ENCODE measurements at regions not wholly inside any gene's neighbourhood (a gene's known extent, or its start where the extent isn't known, plus 50 kb on each side); places are given as distances from the start of the nearest gene placed in this dataset.
"Not testable (repeated sequence)": the region's sequence is repeated elsewhere in the genome, so short reads cannot be mapped to it uniquely, and the experiment has no call there.

GRCh38 chr3:48101301-48101650 is 85.1 kb upstream of the MAP4 start:
- DNase-seq (ENCODE audit: extremely low read depth, low read depth, low spot score): not testable (repeated sequence)

- no peak for DNase-seq (ENCODE audit: extremely low read depth, low read depth, low spot score)
These were observed 76.1 kb upstream of the MAP4 start for GRCh38 chr3:48092270-48092669.

GRCh38 chr3:48090166-48090939 is 74.1 kb upstream of the MAP4 start:
- DNase-seq (ENCODE audit: extremely low read depth, low read depth, low spot score): no peak

DNA sequence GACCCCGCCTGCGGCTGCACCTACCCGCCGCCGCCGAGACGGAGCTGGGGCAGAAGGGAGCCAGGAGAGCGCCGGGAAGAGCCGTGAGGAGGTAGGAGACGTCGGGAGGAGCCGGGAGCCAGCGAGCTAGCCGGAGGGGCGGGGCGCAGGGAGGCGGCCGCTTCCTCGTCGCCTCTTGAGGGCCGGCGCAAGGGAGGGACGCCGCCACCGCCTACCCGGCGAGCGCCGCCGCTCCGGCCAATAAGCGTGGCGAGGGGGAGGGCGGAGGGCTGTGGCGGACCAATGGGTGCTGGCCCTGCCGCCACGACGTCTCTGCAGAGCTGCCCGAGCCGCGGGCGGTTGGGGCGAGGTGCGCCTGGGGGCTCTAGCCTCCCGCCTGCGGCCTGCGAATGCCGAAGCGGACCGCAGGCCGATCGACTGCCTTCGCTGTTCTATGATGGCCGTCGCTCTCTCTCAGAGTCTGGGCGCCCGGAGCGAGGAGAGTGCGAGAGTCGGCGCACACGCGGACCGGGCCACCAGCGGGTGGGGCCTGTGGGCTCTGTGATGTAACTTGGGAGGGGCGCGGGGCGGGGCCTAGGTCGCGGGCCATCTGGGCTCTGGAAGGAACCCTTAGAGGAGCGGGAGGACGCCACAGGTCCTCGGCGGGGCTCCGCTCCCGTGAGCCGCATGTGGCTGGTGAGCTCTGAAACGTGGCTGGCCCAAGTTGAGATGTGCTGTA is 72.7 kb upstream of the MAP4 start:
- DNase-seq (ENCODE audit: extremely low read depth, low read depth, low spot score): peak; percentile 41

DNA sequence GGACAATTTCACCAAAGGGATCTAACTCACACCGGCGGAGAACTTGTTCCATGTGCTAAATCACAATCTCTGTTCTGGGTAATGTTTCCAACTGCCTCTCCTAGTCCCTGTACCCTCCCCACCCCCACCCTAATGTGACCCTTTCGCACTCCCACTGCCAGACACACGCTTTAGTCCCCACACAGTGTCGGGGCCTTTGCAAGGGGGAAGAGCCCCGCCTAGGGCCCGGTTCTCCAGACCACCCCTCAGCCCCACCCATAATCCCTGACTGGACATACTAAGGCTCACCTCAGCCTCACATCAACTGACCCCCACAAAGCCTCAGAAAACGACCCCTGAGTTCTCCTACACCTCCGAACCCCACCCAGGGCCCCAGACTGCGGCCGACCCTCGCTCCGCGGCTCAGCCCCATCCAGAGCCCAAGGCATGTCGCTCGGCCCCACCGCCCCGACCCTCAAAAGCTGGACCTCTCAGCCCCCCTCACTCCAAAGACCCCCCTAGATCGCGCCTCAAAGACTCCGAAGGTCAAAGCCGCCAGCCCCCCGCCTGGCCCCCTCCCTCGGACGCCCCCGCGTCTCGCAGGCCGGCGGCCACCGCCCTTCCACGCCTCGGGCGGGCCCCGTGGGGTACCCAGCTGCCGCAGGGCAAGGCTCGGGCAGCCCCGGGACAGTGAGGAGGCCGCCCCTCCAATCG is 72.0 kb upstream of the MAP4 start:
- DNase-seq (ENCODE audit: extremely low read depth, low read depth, low spot score): no peak

- DNase-seq (ENCODE audit: extremely low read depth, low read depth, low spot score): no peak
These were observed 70.5 kb upstream of the MAP4 start for GRCh38 chr3:48086705-48087104.

GRCh38 chr3:48084929-48085328 is 68.7 kb upstream of the MAP4 start:
- DNase-seq (ENCODE audit: extremely low read depth, low read depth, low spot score): no peak

GRCh38 chr3:48084170-48084569 is 68.0 kb upstream of the MAP4 start:
- no peak for DNase-seq (ENCODE audit: extremely low read depth, low read depth, low spot score)

DNA sequence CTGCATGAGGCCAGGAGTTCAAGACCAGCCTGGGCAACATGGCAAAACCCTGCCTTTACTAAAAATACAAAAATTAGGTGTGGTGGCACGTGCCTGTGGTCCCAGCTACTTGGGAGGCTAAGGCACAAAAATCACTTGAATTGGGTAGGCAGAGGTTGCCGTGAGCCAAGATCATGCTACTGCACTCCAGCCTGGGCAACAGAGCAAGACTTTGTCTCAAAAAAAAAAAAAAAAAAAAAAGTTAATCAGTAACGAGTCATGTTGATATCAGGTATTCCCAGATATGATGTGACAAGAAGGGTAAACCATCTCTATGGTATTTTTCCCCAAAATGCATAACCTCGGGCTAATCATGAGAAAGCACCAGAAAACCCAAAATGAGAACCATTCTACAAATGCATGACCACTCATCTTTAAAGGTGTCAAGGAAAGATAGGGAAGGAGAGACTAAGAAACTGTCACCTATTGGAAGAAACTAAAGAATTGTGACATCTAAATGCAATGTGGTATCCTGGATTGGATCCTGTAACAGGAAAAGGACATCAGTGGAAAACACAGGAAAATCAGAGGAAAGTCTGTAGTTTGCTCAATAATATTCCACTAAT is 66.5 kb upstream of the MAP4 start:
- no peak for DNase-seq (ENCODE audit: extremely low read depth, low read depth, low spot score)

GRCh38 chr3:48077815-48078214 is 61.6 kb upstream of the MAP4 start:
- no peak for DNase-seq (ENCODE audit: extremely low read depth, low read depth, low spot score)

- DNase-seq (ENCODE audit: extremely low read depth, low read depth, low spot score): no peak
These were observed 53.8 kb upstream of the MAP4 start for GRCh38 chr3:48070030-48070429.

GRCh38 chr3:48069339-48069738 is 53.1 kb upstream of the MAP4 start:
- DNase-seq (ENCODE audit: extremely low read depth, low read depth, low spot score): no peak

DNA sequence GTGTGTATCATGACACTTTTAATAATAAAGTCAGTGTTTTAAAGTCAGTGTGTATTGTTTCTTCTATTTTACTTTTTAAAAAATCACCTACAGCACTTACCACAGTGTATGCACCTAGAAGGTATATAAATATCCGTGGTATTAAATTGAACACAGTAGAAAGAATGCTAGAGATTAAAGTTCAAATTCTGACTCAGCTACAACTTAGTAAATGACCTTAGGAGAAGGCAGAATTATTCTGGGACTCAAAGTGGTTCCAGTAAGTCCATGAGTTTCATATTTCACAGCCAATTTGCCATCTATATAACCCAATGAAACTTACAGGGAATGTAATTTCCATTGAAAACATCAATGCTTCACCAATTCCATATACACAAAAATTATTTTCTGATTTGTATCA is 52.7 kb upstream of the MAP4 start:
- DNase-seq (ENCODE audit: extremely low read depth, low read depth, low spot score): no peak

DNA sequence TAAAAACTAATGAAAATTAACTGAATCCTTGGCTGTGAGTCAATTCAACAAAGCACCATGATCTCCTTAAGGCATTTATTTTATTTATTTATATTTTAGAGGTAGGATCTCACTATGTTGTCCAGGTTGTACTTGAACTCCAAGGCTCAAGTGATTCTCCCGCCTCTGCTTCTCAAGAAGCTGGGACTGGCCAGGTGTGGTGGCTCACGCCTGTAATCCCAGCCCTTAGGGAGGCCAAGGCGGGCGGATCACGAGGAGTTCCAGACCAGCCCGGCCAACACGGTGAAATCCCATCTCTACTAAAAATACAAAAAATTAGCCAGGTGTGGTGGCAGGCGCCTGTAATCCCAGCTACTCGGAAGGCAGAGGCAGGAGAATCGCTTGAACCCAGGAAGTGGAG is 52.1 kb upstream of the MAP4 start:
- not testable (repeated sequence) for DNase-seq (ENCODE audit: extremely low read depth, low read depth, low spot score)

- DNase-seq (ENCODE audit: extremely low read depth, low read depth, low spot score): no peak
These were observed 51.1 kb upstream of the MAP4 start for GRCh38 chr3:48067271-48067670.
